Panc1 (cell line): ENCODE measurements at regions not wholly inside any gene's neighbourhood (a gene's known extent, or its start where the extent isn't known, plus 50 kb on each side); places are given as distances from the start of the nearest gene placed in this dataset.

Source experiments
- POLR2AphosphoS5 ChIP-seq: IDR thresholded peaks from 2 replicates; pipeline ENCODE4 v1.6.1; 2012; ENCODE audit warnings: mild to moderate bottlenecking, low read depth, low read length, moderate library complexity
- TF ChIP-seq, protein P1 (sequence below): fragments of 450-650 bp; IDR thresholded peaks from 2 replicates; pipeline ENCODE4 v1.5.1; 2017; ENCODE audit warnings: mild to moderate bottlenecking
- TF ChIP-seq, protein P2 (sequence below), 2 experiments: IDR thresholded peaks; 2 replicates each; pipeline ENCODE4 v1.6.1; 2011 to 2012; ENCODE audit warnings: low read depth in 2 of 2, control low read depth in 1 of 2, low read length in 1 of 2, mild to moderate bottlenecking in 1 of 2, moderate library complexity in 1 of 2; ENCODE audit not compliant: insufficient read depth in 1 of 2

DNA sequence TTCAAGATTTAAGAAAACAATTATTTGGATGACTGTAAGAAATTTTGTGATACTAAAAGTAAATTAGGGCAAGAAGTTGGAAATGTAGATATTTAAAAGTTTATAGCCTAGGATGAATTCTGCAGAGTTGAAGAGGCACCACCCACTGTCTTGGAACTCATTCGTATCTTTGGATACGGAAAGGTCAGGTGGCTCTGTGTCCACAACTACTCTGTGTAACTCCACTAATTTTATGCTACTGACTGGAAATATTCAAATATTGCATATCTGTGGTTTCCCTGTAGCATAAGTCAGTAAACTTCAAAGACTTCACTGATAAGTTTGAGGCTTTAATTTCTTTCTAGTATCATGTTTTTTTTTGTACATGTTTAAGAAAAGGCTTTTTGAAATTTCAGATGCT is 156.9 kb upstream of the RPRM start:
- TF ChIP-seq, protein P1, sequence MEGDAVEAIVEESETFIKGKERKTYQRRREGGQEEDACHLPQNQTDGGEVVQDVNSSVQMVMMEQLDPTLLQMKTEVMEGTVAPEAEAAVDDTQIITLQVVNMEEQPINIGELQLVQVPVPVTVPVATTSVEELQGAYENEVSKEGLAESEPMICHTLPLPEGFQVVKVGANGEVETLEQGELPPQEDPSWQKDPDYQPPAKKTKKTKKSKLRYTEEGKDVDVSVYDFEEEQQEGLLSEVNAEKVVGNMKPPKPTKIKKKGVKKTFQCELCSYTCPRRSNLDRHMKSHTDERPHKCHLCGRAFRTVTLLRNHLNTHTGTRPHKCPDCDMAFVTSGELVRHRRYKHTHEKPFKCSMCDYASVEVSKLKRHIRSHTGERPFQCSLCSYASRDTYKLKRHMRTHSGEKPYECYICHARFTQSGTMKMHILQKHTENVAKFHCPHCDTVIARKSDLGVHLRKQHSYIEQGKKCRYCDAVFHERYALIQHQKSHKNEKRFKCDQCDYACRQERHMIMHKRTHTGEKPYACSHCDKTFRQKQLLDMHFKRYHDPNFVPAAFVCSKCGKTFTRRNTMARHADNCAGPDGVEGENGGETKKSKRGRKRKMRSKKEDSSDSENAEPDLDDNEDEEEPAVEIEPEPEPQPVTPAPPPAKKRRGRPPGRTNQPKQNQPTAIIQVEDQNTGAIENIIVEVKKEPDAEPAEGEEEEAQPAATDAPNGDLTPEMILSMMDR: no peak
- TF ChIP-seq POLR2AphosphoS5: no peak
- TF ChIP-seq, protein P2, sequence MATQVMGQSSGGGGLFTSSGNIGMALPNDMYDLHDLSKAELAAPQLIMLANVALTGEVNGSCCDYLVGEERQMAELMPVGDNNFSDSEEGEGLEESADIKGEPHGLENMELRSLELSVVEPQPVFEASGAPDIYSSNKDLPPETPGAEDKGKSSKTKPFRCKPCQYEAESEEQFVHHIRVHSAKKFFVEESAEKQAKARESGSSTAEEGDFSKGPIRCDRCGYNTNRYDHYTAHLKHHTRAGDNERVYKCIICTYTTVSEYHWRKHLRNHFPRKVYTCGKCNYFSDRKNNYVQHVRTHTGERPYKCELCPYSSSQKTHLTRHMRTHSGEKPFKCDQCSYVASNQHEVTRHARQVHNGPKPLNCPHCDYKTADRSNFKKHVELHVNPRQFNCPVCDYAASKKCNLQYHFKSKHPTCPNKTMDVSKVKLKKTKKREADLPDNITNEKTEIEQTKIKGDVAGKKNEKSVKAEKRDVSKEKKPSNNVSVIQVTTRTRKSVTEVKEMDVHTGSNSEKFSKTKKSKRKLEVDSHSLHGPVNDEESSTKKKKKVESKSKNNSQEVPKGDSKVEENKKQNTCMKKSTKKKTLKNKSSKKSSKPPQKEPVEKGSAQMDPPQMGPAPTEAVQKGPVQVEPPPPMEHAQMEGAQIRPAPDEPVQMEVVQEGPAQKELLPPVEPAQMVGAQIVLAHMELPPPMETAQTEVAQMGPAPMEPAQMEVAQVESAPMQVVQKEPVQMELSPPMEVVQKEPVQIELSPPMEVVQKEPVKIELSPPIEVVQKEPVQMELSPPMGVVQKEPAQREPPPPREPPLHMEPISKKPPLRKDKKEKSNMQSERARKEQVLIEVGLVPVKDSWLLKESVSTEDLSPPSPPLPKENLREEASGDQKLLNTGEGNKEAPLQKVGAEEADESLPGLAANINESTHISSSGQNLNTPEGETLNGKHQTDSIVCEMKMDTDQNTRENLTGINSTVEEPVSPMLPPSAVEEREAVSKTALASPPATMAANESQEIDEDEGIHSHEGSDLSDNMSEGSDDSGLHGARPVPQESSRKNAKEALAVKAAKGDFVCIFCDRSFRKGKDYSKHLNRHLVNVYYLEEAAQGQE (IDR thresholded peaks at IDR 0.05; ENCODE audit: insufficient read depth in 1 of 2, low read depth in 2 of 2, low read length in 1 of 2): no peak
